ENCODE measurements at regions not wholly inside any gene's neighbourhood (a gene's known extent, or its start where the extent isn't known, plus 50 kb on each side); places are given as distances from the start of the nearest gene placed in this dataset.
"Not testable (repeated sequence)": the region's sequence is repeated elsewhere in the genome, so short reads cannot be mapped to it uniquely, and the experiment has no call there.

- no peaks in the 10 kb centered on the region for H3K36me3 ChIP-seq (ENCODE audit: control insufficient read depth, insufficient read depth, low read length)
- H3K9ac ChIP-seq (ENCODE audit: low read length): no peak overlapping the region
- no peak overlapping the region for H3K27ac ChIP-seq (ENCODE audit: low read depth, low read length)
- H3K4me3 ChIP-seq (ENCODE audit: low read length): no peak overlapping the region
- H3K4me1 ChIP-seq (ENCODE audit: control insufficient read depth, insufficient read depth, low read length): no peaks in the 10 kb centered on the region
- H3K27me3 ChIP-seq (ENCODE audit: control insufficient read depth, insufficient read depth, low read length): no peaks in the 10 kb centered on the region
Measured at GRCh38 chr7:79741684-79742083, 288.2 kb upstream of the MAGI2 start.

GRCh38 chr7:79740076-79740475 lies 286.6 kb upstream of the MAGI2 start:
- Histone ChIP-seq H3K4me1 (ENCODE audit: control insufficient read depth, insufficient read depth, low read length) (no peaks in the 10 kb centered on the region), H3K27ac (ENCODE audit: low read depth, low read length) (no peak overlapping the region), H3K4me3 (ENCODE audit: low read length) (no peak overlapping the region), H3K36me3 (ENCODE audit: control insufficient read depth, insufficient read depth, low read length) (no peaks in the 10 kb centered on the region), H3K27me3 (ENCODE audit: control insufficient read depth, insufficient read depth, low read length) (no peaks in the 10 kb centered on the region), H3K9ac (ENCODE audit: low read length) (no peak overlapping the region)

- not testable (repeated sequence) for H3K27me3 ChIP-seq (ENCODE audit: control insufficient read depth, insufficient read depth, low read length); H3K36me3 ChIP-seq (ENCODE audit: control insufficient read depth, insufficient read depth, low read length); H3K4me1 ChIP-seq (ENCODE audit: control insufficient read depth, insufficient read depth, low read length); H3K27ac ChIP-seq (ENCODE audit: low read depth, low read length); H3K4me3 ChIP-seq (ENCODE audit: low read length); H3K9ac ChIP-seq (ENCODE audit: low read length)
Measured at GRCh38 chr7:79739036-79739709, 285.7 kb upstream of the MAGI2 start.

GRCh38 chr7:79736418-79736817 lies 283.0 kb upstream of the MAGI2 start:
- no peaks in the 10 kb centered on the region for H3K4me1 ChIP-seq (ENCODE audit: control insufficient read depth, insufficient read depth, low read length)
- H3K9ac ChIP-seq (ENCODE audit: low read length): no peak overlapping the region
- H3K27ac ChIP-seq (ENCODE audit: low read depth, low read length): no peak overlapping the region
- no peaks in the 10 kb centered on the region for H3K27me3 ChIP-seq (ENCODE audit: control insufficient read depth, insufficient read depth, low read length)
- H3K36me3 ChIP-seq (ENCODE audit: control insufficient read depth, insufficient read depth, low read length): no peaks in the 10 kb centered on the region
- H3K4me3 ChIP-seq (ENCODE audit: low read length): no peak overlapping the region

GRCh38 chr7:79735012-79735411 lies 281.5 kb upstream of the MAGI2 start:
- no peak overlapping the region for H3K9ac ChIP-seq (ENCODE audit: low read length)
- no peak overlapping the region for H3K27ac ChIP-seq (ENCODE audit: low read depth, low read length)
- no peaks in the 10 kb centered on the region for H3K4me1 ChIP-seq (ENCODE audit: control insufficient read depth, insufficient read depth, low read length)
- no peak overlapping the region for H3K4me3 ChIP-seq (ENCODE audit: low read length)
- no peaks in the 10 kb centered on the region for H3K27me3 ChIP-seq (ENCODE audit: control insufficient read depth, insufficient read depth, low read length)
- no peaks in the 10 kb centered on the region for H3K36me3 ChIP-seq (ENCODE audit: control insufficient read depth, insufficient read depth, low read length)

- Histone ChIP-seq H3K27ac (ENCODE audit: low read depth, low read length) (no peak overlapping the region), H3K36me3 (ENCODE audit: control insufficient read depth, insufficient read depth, low read length) (no peaks in the 10 kb centered on the region), H3K4me1 (ENCODE audit: control insufficient read depth, insufficient read depth, low read length) (no peaks in the 10 kb centered on the region), H3K27me3 (ENCODE audit: control insufficient read depth, insufficient read depth, low read length) (no peaks in the 10 kb centered on the region), H3K4me3 (ENCODE audit: low read length) (no peak overlapping the region), H3K9ac (ENCODE audit: low read length) (no peak overlapping the region)
Measured at GRCh38 chr7:79734181-79734580, 280.7 kb upstream of the MAGI2 start.

- no peak overlapping the region for H3K4me3 ChIP-seq (ENCODE audit: low read length)
- H3K27ac ChIP-seq (ENCODE audit: low read depth, low read length): no peak overlapping the region
- no peaks in the 10 kb centered on the region for H3K27me3 ChIP-seq (ENCODE audit: control insufficient read depth, insufficient read depth, low read length)
Measured at GRCh38 chr7:79732535-79732934, 279.1 kb upstream of the MAGI2 start.

GRCh38 chr7:79730971-79731370 lies 277.5 kb upstream of the MAGI2 start:
- Histone ChIP-seq H3K4me3 (ENCODE audit: low read length) (no peak overlapping the region), H3K4me1 (ENCODE audit: control insufficient read depth, insufficient read depth, low read length) (no peaks in the 10 kb centered on the region), H3K27me3 (ENCODE audit: control insufficient read depth, insufficient read depth, low read length) (no peaks in the 10 kb centered on the region), H3K27ac (ENCODE audit: low read depth, low read length) (no peak overlapping the region), H3K9ac (ENCODE audit: low read length) (no peak overlapping the region), H3K36me3 (ENCODE audit: control insufficient read depth, insufficient read depth, low read length) (no peaks in the 10 kb centered on the region)

More at GRCh38 chr7:79732535-79732934, 279.1 kb upstream of the MAGI2 start:
- H3K36me3 ChIP-seq (ENCODE audit: control insufficient read depth, insufficient read depth, low read length): no peaks in the 10 kb centered on the region
- no peaks in the 10 kb centered on the region for H3K4me1 ChIP-seq (ENCODE audit: control insufficient read depth, insufficient read depth, low read length)
- H3K9ac ChIP-seq (ENCODE audit: low read length): no peak overlapping the region

- no peak overlapping the region for H3K9ac ChIP-seq (ENCODE audit: low read length)
- H3K36me3 ChIP-seq (ENCODE audit: control insufficient read depth, insufficient read depth, low read length): no peaks in the 10 kb centered on the region
- no peaks in the 10 kb centered on the region for H3K4me1 ChIP-seq (ENCODE audit: control insufficient read depth, insufficient read depth, low read length)
- H3K27ac ChIP-seq (ENCODE audit: low read depth, low read length): no peak overlapping the region
- no peak overlapping the region for H3K4me3 ChIP-seq (ENCODE audit: low read length)
- H3K27me3 ChIP-seq (ENCODE audit: control insufficient read depth, insufficient read depth, low read length): no peaks in the 10 kb centered on the region
Measured at GRCh38 chr7:79723833-79724618, 270.6 kb upstream of the MAGI2 start.

- no peaks in the 10 kb centered on the region for H3K36me3 ChIP-seq (ENCODE audit: control insufficient read depth, insufficient read depth, low read length)
- H3K4me3 ChIP-seq (ENCODE audit: low read length): no peak overlapping the region
- no peaks in the 10 kb centered on the region for H3K27me3 ChIP-seq (ENCODE audit: control insufficient read depth, insufficient read depth, low read length)
- H3K9ac ChIP-seq (ENCODE audit: low read length): no peak overlapping the region
- no peak overlapping the region for H3K27ac ChIP-seq (ENCODE audit: low read depth, low read length)
- H3K4me1 ChIP-seq (ENCODE audit: control insufficient read depth, insufficient read depth, low read length): no peaks in the 10 kb centered on the region
Measured at GRCh38 chr7:79722217-79722616, 268.8 kb upstream of the MAGI2 start.

- Histone ChIP-seq H3K4me1 (ENCODE audit: control insufficient read depth, insufficient read depth, low read length) (no peaks in the 10 kb centered on the region), H3K4me3 (ENCODE audit: low read length) (no peak overlapping the region), H3K27me3 (ENCODE audit: control insufficient read depth, insufficient read depth, low read length) (no peaks in the 10 kb centered on the region), H3K36me3 (ENCODE audit: control insufficient read depth, insufficient read depth, low read length) (no peaks in the 10 kb centered on the region), H3K27ac (ENCODE audit: low read depth, low read length) (no peak overlapping the region), H3K9ac (ENCODE audit: low read length) (no peak overlapping the region)
Measured at GRCh38 chr7:79719216-79719615, 265.7 kb upstream of the MAGI2 start.

- Histone ChIP-seq H3K36me3 (ENCODE audit: control insufficient read depth, insufficient read depth, low read length) (no peaks in the 10 kb centered on the region), H3K9ac (ENCODE audit: low read length) (no peak overlapping the region), H3K27ac (ENCODE audit: low read depth, low read length) (no peak overlapping the region), H3K27me3 (ENCODE audit: control insufficient read depth, insufficient read depth, low read length) (no peaks in the 10 kb centered on the region), H3K4me3 (ENCODE audit: low read length) (no peak overlapping the region), H3K4me1 (ENCODE audit: control insufficient read depth, insufficient read depth, low read length) (no peaks in the 10 kb centered on the region)
Measured at GRCh38 chr7:79716329-79716728, 262.9 kb upstream of the MAGI2 start.

GRCh38 chr7:79714081-79714480 lies 260.6 kb upstream of the MAGI2 start:
- no peaks in the 10 kb centered on the region for H3K4me1 ChIP-seq (ENCODE audit: control insufficient read depth, insufficient read depth, low read length)
- H3K36me3 ChIP-seq (ENCODE audit: control insufficient read depth, insufficient read depth, low read length): no peaks in the 10 kb centered on the region
- no peak overlapping the region for H3K9ac ChIP-seq (ENCODE audit: low read length)
- no peak overlapping the region for H3K27ac ChIP-seq (ENCODE audit: low read depth, low read length)
- no peaks in the 10 kb centered on the region for H3K27me3 ChIP-seq (ENCODE audit: control insufficient read depth, insufficient read depth, low read length)
- H3K4me3 ChIP-seq (ENCODE audit: low read length): no peak overlapping the region

Data from rectal smooth muscle tissue (tissue), 1 donor.